ENCODE measurements at regions not wholly inside any gene's neighbourhood (a gene's known extent, or its start where the extent isn't known, plus 50 kb on each side); places are given as distances from the start of the nearest gene placed in this dataset.
A peak's percentile ranks its signal among the peaks of the same experiment; 100 is the strongest.

DNA sequence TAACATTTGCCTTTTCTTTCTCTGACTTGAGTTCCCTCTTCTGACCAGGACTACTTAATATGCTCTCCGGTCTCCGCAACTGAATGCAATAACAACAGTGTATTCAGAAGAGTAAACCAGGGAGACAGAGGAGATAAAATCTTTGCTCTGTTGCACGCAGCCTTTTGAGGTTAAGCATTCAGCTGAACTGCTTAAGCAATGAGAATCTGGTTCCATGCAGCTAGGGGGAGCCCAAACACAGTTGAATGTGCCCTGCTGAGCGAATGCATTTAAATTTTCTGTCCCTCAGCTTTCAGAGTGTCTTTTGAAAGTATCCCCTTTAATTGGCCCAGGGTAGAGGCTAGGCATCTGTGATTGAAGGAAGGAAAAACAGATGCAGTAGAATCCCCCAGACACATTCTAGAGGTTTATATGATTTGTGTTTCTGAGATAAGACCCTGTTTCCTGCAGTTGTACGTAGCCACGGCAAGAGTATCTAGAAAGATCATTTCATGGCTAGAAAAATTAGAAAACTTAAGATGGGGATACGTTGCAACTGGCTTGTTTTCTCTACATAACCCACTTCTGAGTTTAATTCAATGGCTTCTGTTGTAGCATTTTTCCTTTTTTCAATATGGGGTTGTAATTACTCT is 309.6 kb downstream of the TUSC7 start (continued):
- TF ChIP-seq, protein P1, sequence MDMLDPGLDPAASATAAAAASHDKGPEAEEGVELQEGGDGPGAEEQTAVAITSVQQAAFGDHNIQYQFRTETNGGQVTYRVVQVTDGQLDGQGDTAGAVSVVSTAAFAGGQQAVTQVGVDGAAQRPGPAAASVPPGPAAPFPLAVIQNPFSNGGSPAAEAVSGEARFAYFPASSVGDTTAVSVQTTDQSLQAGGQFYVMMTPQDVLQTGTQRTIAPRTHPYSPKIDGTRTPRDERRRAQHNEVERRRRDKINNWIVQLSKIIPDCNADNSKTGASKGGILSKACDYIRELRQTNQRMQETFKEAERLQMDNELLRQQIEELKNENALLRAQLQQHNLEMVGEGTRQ (IDR thresholded peaks at IDR 0.05; ENCODE audit: borderline replicate concordance, low read depth, low read length): no peak
- TF ChIP-seq, protein P2, sequence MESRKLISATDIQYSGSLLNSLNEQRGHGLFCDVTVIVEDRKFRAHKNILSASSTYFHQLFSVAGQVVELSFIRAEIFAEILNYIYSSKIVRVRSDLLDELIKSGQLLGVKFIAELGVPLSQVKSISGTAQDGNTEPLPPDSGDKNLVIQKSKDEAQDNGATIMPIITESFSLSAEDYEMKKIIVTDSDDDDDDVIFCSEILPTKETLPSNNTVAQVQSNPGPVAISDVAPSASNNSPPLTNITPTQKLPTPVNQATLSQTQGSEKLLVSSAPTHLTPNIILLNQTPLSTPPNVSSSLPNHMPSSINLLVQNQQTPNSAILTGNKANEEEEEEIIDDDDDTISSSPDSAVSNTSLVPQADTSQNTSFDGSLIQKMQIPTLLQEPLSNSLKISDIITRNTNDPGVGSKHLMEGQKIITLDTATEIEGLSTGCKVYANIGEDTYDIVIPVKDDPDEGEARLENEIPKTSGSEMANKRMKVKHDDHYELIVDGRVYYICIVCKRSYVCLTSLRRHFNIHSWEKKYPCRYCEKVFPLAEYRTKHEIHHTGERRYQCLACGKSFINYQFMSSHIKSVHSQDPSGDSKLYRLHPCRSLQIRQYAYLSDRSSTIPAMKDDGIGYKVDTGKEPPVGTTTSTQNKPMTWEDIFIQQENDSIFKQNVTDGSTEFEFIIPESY (IDR thresholded peaks at IDR 0.05; ENCODE audit: borderline replicate concordance, low read depth): no peak
- TF ChIP-seq RFX5 (IDR thresholded peaks at IDR 0.05; ENCODE audit: low read length) (no peak), RCOR1 (IDR thresholded peaks at IDR 0.05; ENCODE audit: low read length) (peak; percentile 68; the same call in 1 of the 2 replicates), GATA2 (CRISPR knock-in tag; IDR thresholded peaks at IDR 0.05) (peak; percentile 96), ELF1 (IDR thresholded peaks at IDR 0.05) (no peak)
- TF ChIP-seq, protein P3, sequence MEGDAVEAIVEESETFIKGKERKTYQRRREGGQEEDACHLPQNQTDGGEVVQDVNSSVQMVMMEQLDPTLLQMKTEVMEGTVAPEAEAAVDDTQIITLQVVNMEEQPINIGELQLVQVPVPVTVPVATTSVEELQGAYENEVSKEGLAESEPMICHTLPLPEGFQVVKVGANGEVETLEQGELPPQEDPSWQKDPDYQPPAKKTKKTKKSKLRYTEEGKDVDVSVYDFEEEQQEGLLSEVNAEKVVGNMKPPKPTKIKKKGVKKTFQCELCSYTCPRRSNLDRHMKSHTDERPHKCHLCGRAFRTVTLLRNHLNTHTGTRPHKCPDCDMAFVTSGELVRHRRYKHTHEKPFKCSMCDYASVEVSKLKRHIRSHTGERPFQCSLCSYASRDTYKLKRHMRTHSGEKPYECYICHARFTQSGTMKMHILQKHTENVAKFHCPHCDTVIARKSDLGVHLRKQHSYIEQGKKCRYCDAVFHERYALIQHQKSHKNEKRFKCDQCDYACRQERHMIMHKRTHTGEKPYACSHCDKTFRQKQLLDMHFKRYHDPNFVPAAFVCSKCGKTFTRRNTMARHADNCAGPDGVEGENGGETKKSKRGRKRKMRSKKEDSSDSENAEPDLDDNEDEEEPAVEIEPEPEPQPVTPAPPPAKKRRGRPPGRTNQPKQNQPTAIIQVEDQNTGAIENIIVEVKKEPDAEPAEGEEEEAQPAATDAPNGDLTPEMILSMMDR (IDR thresholded peaks at IDR 0.05): peak; percentile 92

DNA sequence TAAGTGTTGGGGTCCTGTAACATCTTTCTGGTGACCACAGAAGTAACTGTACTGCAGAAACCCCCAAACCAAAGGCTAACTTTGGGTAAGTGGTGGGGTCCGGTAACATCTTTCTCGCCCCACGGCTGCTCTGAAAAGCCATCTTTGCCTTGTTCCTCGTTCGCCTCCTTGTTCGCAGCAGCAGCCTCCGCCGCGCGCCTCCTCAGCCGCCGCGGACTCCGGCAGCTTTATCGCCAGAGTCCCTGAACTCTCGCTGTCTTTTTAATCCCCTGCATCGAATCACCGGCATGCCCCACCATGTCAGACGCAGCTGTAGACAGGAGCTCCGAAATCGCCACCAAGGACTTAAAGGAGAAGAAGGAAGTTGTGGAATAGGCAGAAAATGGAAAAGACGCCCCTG is 316.8 kb downstream of the TUSC7 start:
- TF ChIP-seq MEF2A (IDR thresholded peaks at IDR 0.05; ENCODE audit: borderline replicate concordance, low read depth) (no peak), GATA2 (CRISPR knock-in tag; IDR thresholded peaks at IDR 0.05) (no peak), RXRA (IDR thresholded peaks at IDR 0.05; ENCODE audit: borderline replicate concordance, low read depth) (no peak), FOXM1 (IDR thresholded peaks at IDR 0.05; ENCODE audit: low read depth) (no peak), TCF12 (IDR thresholded peaks at IDR 0.05) (no peak), EZH2phosphoT487 (IDR thresholded peaks at IDR 0.05; ENCODE audit: borderline replicate concordance, low read depth) (no peak), GABPA (IDR thresholded peaks at IDR 0.05; ENCODE audit: low read depth) (no peak), ELF1 (IDR thresholded peaks at IDR 0.05) (no peak), RAD21 (IDR thresholded peaks at IDR 0.05; ENCODE audit: low read length) (no peak), SMC3 (IDR thresholded peaks at IDR 0.05; ENCODE audit: low read depth, low read length) (no peak), SIN3A (IDR thresholded peaks at IDR 0.05; ENCODE audit: borderline replicate concordance, low read depth, low read length) (no peak)
- TF ChIP-seq, protein P2 (IDR thresholded peaks at IDR 0.05; ENCODE audit: borderline replicate concordance, low read depth): no peak
- CTCF ChIA-PET: no interaction called here

More for the DNA sequence above, 316.8 kb downstream of the TUSC7 start:
- no peak overlapping the region for H2AFZ ChIP-seq (ENCODE audit: low read depth)
- no peaks in the 10 kb centered on the region for H3K4me1 ChIP-seq (ENCODE audit: control insufficient read depth in 1 of 2, insufficient read depth in 2 of 2, low read depth in 1 of 2, low read length in 1 of 2)
- H3F3A ChIP-seq (replicated peaks; ENCODE audit: insufficient read depth): no peaks in the 10 kb centered on the region
- no peaks in the 10 kb centered on the region for H3K9me2 ChIP-seq
- 96% methylated on average over 22 of the region's 22 CpGs for WGBS (ENCODE audit: low lambda C conversion rate)
- no peak overlapping the region for H3K27ac ChIP-seq (ENCODE audit: low read depth in 2 of 2, low read length in 1 of 2)
- no peak overlapping the region for H3K4me3 ChIP-seq (ENCODE audit: low read depth in 2 of 2, low read length in 1 of 2)
- POLR2A ChIA-PET: no interaction called here
- no peak overlapping the region for H3K4me2 ChIP-seq
- no peak for DNase-seq
- no peaks in the 10 kb centered on the region for H4K20me1 ChIP-seq (ENCODE audit: insufficient read depth)
- H3K36me3 ChIP-seq (replicated peaks in 1 of 2; ENCODE audit: control insufficient read depth in 1 of 2, insufficient read depth in 2 of 2, low read length in 1 of 2): no peaks in the 10 kb centered on the region
- H3K27me3 ChIP-seq (ENCODE audit: insufficient read depth): no peaks in the 10 kb centered on the region
- no peaks in the 10 kb centered on the region for H3K79me2 ChIP-seq (ENCODE audit: insufficient read depth)
- no peaks in the 10 kb centered on the region for H3K9me3 ChIP-seq
- no peak overlapping the region for H3K9ac ChIP-seq
